A673 (cell line): ENCODE measurements at regions not wholly inside any gene's neighbourhood (a gene's known extent, or its start where the extent isn't known, plus 50 kb on each side); places are given as distances from the start of the nearest gene placed in this dataset.

Source experiments
- EZH2 ChIP-seq: fragments of 200-600 bp; sonication (generic); IDR thresholded peaks from 2 replicates; pipeline ENCODE4 v1.6.1; 2017; ENCODE audit warnings: borderline replicate concordance, low read depth, mild to moderate bottlenecking, mixed read lengths, antibody characterized with exemption, low read length; ENCODE audit not compliant: poor library complexity, severe bottlenecking
- TF ChIP-seq, protein P1 (sequence below): fragments of 300-800, 200-600 bp; sonication (generic); conservative IDR thresholded peaks from 2 replicates; pipeline ENCODE4 v1.5.1; 2017; ENCODE audit warnings: low read depth, mild to moderate bottlenecking, antibody characterized with exemption, low read length, moderate library complexity, mixed read lengths

DNA sequence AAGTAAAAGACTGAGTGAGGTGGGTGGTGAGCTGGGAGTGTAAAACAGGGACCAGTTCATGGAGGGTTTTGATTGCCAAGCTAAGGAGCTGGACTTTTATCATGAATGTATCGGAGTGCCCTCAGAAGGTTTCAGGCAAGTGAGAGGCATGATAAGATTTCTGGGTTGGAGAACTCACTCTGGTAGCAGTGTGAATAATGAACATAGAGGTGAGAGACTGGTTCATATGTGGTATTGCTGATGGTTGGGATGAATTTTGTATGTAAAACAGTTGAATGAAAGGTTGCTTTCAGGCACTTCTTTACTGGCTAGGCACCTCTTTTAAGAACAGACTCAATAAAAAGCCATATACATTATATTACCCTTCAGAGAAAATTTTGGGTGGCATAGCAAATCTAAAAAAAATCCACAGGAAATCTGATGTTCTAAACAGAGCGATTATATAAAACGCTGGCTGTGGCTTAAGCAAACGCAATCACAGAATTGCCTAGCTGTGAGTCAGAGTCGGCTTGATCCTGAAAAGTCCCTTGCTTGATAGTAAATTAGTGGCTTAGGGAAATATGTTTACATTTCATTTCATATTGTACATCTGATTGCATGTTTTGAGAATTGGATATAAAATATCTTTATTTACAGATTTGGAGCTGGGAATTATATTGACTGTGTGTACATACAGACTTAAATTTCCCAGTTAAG lies 92.9 kb upstream of the HDAC9 start:
- TF ChIP-seq, protein P1, sequence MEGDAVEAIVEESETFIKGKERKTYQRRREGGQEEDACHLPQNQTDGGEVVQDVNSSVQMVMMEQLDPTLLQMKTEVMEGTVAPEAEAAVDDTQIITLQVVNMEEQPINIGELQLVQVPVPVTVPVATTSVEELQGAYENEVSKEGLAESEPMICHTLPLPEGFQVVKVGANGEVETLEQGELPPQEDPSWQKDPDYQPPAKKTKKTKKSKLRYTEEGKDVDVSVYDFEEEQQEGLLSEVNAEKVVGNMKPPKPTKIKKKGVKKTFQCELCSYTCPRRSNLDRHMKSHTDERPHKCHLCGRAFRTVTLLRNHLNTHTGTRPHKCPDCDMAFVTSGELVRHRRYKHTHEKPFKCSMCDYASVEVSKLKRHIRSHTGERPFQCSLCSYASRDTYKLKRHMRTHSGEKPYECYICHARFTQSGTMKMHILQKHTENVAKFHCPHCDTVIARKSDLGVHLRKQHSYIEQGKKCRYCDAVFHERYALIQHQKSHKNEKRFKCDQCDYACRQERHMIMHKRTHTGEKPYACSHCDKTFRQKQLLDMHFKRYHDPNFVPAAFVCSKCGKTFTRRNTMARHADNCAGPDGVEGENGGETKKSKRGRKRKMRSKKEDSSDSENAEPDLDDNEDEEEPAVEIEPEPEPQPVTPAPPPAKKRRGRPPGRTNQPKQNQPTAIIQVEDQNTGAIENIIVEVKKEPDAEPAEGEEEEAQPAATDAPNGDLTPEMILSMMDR, result no peak
- TF ChIP-seq EZH2, result no peak
